Neuronal stem cell (in vitro differentiated cells): ENCODE measurements at regions not wholly inside any gene's neighbourhood (a gene's known extent, or its start where the extent isn't known, plus 50 kb on each side); places are given as distances from the start of the nearest gene placed in this dataset.

Source experiments
- DNase-seq: peaks from one replicate; pipeline ENCODE4 v3.0.0-alpha.2; 2013; ENCODE audit warnings: low spot score
- H2AFZ ChIP-seq: one replicate; pipeline ENCODE4 v1.6.1; 2013; ENCODE audit warnings: mild to moderate bottlenecking, low read length, inconsistent platforms
- H2AK5ac ChIP-seq: 2 replicates; pipeline ENCODE4 v1.6.1; 2013; ENCODE audit warnings: low read depth, mild to moderate bottlenecking, inconsistent platforms, low read length, moderate library complexity, mixed read lengths
- H2BK120ac ChIP-seq: 2 replicates; pipeline ENCODE4 v1.6.1; 2013; ENCODE audit warnings: low read depth, mild to moderate bottlenecking, inconsistent platforms, low read length, moderate library complexity, mixed read lengths
- H2BK12ac ChIP-seq: one replicate; pipeline ENCODE4 v1.6.1; 2013; ENCODE audit warnings: low read length, inconsistent platforms
- H2BK15ac ChIP-seq: 2 replicates; pipeline ENCODE4 v1.6.1; 2013; ENCODE audit warnings: mild to moderate bottlenecking, low read length, inconsistent platforms, mixed read lengths
- H2BK5ac ChIP-seq: one replicate; pipeline ENCODE4 v1.6.1; 2013; ENCODE audit warnings: inconsistent platforms, mild to moderate bottlenecking, low read length, moderate library complexity
- H3K14ac ChIP-seq: one replicate; pipeline ENCODE4 v1.6.1; 2013; ENCODE audit warnings: low read length, inconsistent platforms
- H3K18ac ChIP-seq: 2 replicates; pipeline ENCODE4 v1.6.1; 2013; ENCODE audit warnings: low read length, inconsistent platforms
- H3K23ac ChIP-seq: 2 replicates; pipeline ENCODE4 v1.6.1; 2013; ENCODE audit warnings: low read depth, mild to moderate bottlenecking, mixed read lengths, low read length, inconsistent platforms; ENCODE audit not compliant: poor library complexity
- H3K27ac ChIP-seq: replicated peaks from 3 replicates; pipeline ENCODE4 v1.5.1; 2013; ENCODE audit warnings: low read length, inconsistent platforms
- H3K27me3 ChIP-seq, 3 experiments: 2 replicates each; pipeline ENCODE4 v1.6.1; 2013; ENCODE audit warnings: low read length in 3 of 3, mild to moderate bottlenecking in 2 of 3, inconsistent platforms in 1 of 3, low read depth in 1 of 3, mixed read lengths in 1 of 3, moderate library complexity in 1 of 3; ENCODE audit not compliant: control insufficient read depth in 3 of 3, insufficient read depth in 3 of 3
- H3K36me3 ChIP-seq, 2 donors: replicated peaks in 1 of 2; 2 replicates each; pipeline ENCODE4 v1.6.1; 2013; ENCODE audit warnings: low read length in 2 of 2; ENCODE audit not compliant: control insufficient read depth in 2 of 2, insufficient read depth in 2 of 2
- H3K4ac ChIP-seq: 2 replicates; pipeline ENCODE4 v1.6.1; 2013; ENCODE audit warnings: inconsistent platforms, mild to moderate bottlenecking, low read length, moderate library complexity
- H3K4me1 ChIP-seq, 2 donors: 1 replicate in 1 of 2; 2 replicates in 1 of 2; pipeline ENCODE4 v1.6.1; 2013; ENCODE audit warnings: low read length in 2 of 2, low read depth in 1 of 2; ENCODE audit not compliant: control insufficient read depth in 2 of 2, insufficient read depth in 1 of 2
- H3K4me2 ChIP-seq: one replicate; pipeline ENCODE4 v1.6.1; 2013; ENCODE audit warnings: mild to moderate bottlenecking, low read length, inconsistent platforms; ENCODE audit not compliant: insufficient read depth, poor library complexity, severe bottlenecking
- H3K4me3 ChIP-seq, 2 donors: 2 replicates each; pipeline ENCODE4 v1.5.1; 2013; ENCODE audit warnings: low read length in 2 of 2, mild to moderate bottlenecking in 2 of 2, inconsistent platforms in 1 of 2, moderate library complexity in 1 of 2
- H3K79me1 ChIP-seq: one replicate; pipeline ENCODE4 v1.6.1; 2013; ENCODE audit warnings: low read depth, mild to moderate bottlenecking, inconsistent platforms, low read length, moderate library complexity
- H3K9ac ChIP-seq: one replicate; pipeline ENCODE4 v1.6.1; 2013; ENCODE audit warnings: mild to moderate bottlenecking, low read depth, low read length, inconsistent platforms; ENCODE audit not compliant: poor library complexity
- H3K9me3 ChIP-seq, 2 donors: replicated peaks in 1 of 2; 2 replicates each; pipeline versions ENCODE3 to v1.6.1; 2013; ENCODE audit warnings: low read length in 2 of 2, mild to moderate bottlenecking in 2 of 2, inconsistent platforms in 1 of 2, low read depth in 1 of 2, mixed read lengths in 1 of 2, moderate library complexity in 1 of 2; ENCODE audit not compliant: control insufficient read depth in 2 of 2, insufficient read depth in 1 of 2
- H4K8ac ChIP-seq: one replicate; pipeline ENCODE4 v1.6.1; 2013; ENCODE audit warnings: low read depth, mild to moderate bottlenecking, inconsistent platforms, low read length, moderate library complexity
- H4K91ac ChIP-seq: one replicate; pipeline ENCODE4 v1.6.1; 2013; ENCODE audit warnings: low read length, low read depth, mild to moderate bottlenecking, inconsistent platforms; ENCODE audit not compliant: poor library complexity
- WGBS, 2 donors: extraction: QIAGEN DNeasy Blood & Tissue Kit; methylation state at CpG; one replicate each; pipeline ENCODE4 v1.1.7; 2013; ENCODE audit warnings: missing lambda C conversion rate in 2 of 2, mixed read lengths in 1 of 2; ENCODE audit not compliant: insufficient read length in 2 of 2, insufficient replicate concordance in 1 of 2; ENCODE audit errors: extremely low coverage in 2 of 2; 5-methylcytosine and 5-hydroxymethylcytosine counted together

GRCh38 chr6:92174398-92175073 is 1244.8 kb downstream of the EPHA7 start:
- Histone ChIP-seq H3K18ac (no peak overlapping the region), H3K36me3 (no peaks in the 10 kb centered on the region), H3K9me3 (no peaks in the 10 kb centered on the region), H3K9ac (no peak overlapping the region), H2BK15ac (no peak overlapping the region), H2BK12ac (no peak overlapping the region), H3K4me3 (no peak overlapping the region), H3K27ac (no peak overlapping the region), H3K4ac (no peak overlapping the region), H2BK5ac (no peak overlapping the region), H4K8ac (no peak overlapping the region), H3K14ac (no peak overlapping the region), H2AK5ac (no peak overlapping the region), H3K23ac (no peak overlapping the region), H3K79me1 (no peaks in the 10 kb centered on the region), H3K4me1 (no peaks in the 10 kb centered on the region), H2BK120ac (no peak overlapping the region), H3K4me2 (no peak overlapping the region), H2AFZ (no peak overlapping the region), H3K27me3 (no peaks in the 10 kb centered on the region), H4K91ac (no peak overlapping the region)
- no peak for DNase-seq
- no CpG with 5 or more reads among the region's 6 CpGs for WGBS, 2 donors

- H3K9ac ChIP-seq: no peak overlapping the region
- no peaks in the 10 kb centered on the region for H3K36me3 ChIP-seq
- H2AFZ ChIP-seq: no peak overlapping the region
- H4K91ac ChIP-seq: no peak overlapping the region
- H2BK12ac ChIP-seq: no peak overlapping the region
- H3K18ac ChIP-seq: no peak overlapping the region
- no peak overlapping the region for H2BK15ac ChIP-seq
- H3K79me1 ChIP-seq: no peaks in the 10 kb centered on the region
- no peak overlapping the region for H3K14ac ChIP-seq
- no peak overlapping the region for H2BK5ac ChIP-seq
- H3K27me3 ChIP-seq: no peaks in the 10 kb centered on the region
- H3K4me3 ChIP-seq: no peak overlapping the region
- H3K23ac ChIP-seq: no peak overlapping the region
- no peak overlapping the region for H3K4me2 ChIP-seq
- no peak overlapping the region for H2BK120ac ChIP-seq
- DNase-seq: no peak
- H3K4ac ChIP-seq: no peak overlapping the region
- H3K4me1 ChIP-seq: no peaks in the 10 kb centered on the region
- no peak overlapping the region for H3K27ac ChIP-seq
- H3K9me3 ChIP-seq: no peaks in the 10 kb centered on the region
- H2AK5ac ChIP-seq: no peak overlapping the region
- H4K8ac ChIP-seq: no peak overlapping the region
- WGBS, 2 donors: no CpG with 5 or more reads among the region's 1 CpG
Measured at GRCh38 chr6:92169506-92169905, 1249.9 kb downstream of the EPHA7 start.

GRCh38 chr6:92166666-92167065 is 1252.7 kb downstream of the EPHA7 start:
- H2BK15ac ChIP-seq: no peak overlapping the region
- H3K18ac ChIP-seq: no peak overlapping the region
- DNase-seq: no peak
- H3K36me3 ChIP-seq: no peaks in the 10 kb centered on the region
- no peak overlapping the region for H2BK5ac ChIP-seq
- no peak overlapping the region for H3K4me3 ChIP-seq
- H3K79me1 ChIP-seq: no peaks in the 10 kb centered on the region
- no peak overlapping the region for H3K4me2 ChIP-seq
- no peaks in the 10 kb centered on the region for H3K4me1 ChIP-seq
- no peak overlapping the region for H4K8ac ChIP-seq
- H2AFZ ChIP-seq: no peak overlapping the region
- H3K9me3 ChIP-seq: no peaks in the 10 kb centered on the region
- no peak overlapping the region for H3K4ac ChIP-seq
- no peak overlapping the region for H2BK12ac ChIP-seq
- H4K91ac ChIP-seq: no peak overlapping the region
- no peak overlapping the region for H3K14ac ChIP-seq
- no peak overlapping the region for H3K23ac ChIP-seq
- H3K27me3 ChIP-seq: no peaks in the 10 kb centered on the region
- H2BK120ac ChIP-seq: no peak overlapping the region
- H3K27ac ChIP-seq: no peak overlapping the region
- no peak overlapping the region for H2AK5ac ChIP-seq
- H3K9ac ChIP-seq: no peak overlapping the region

- Histone ChIP-seq H3K27me3 (no peaks in the 10 kb centered on the region), H3K4me2 (no peak overlapping the region), H2AFZ (no peak overlapping the region), H3K27ac (no peak overlapping the region), H3K79me1 (no peaks in the 10 kb centered on the region), H2BK15ac (no peak overlapping the region), H3K4ac (no peak overlapping the region), H3K14ac (no peak overlapping the region), H3K9me3 (no peaks in the 10 kb centered on the region), H3K4me3 (no peak overlapping the region), H2BK12ac (no peak overlapping the region), H3K23ac (no peak overlapping the region), H2BK120ac (no peak overlapping the region), H4K8ac (no peak overlapping the region), H3K36me3 (no peaks in the 10 kb centered on the region), H2BK5ac (no peak overlapping the region), H2AK5ac (no peak overlapping the region), H4K91ac (no peak overlapping the region), H3K18ac (no peak overlapping the region), H3K4me1 (no peaks in the 10 kb centered on the region), H3K9ac (no peak overlapping the region)
- DNase-seq: no peak
Measured at GRCh38 chr6:92161953-92162352, 1257.4 kb downstream of the EPHA7 start.
